ENCODE measurements at regions not wholly inside any gene's neighbourhood (a gene's known extent, or its start where the extent isn't known, plus 50 kb on each side); places are given as distances from the start of the nearest gene placed in this dataset.
"Not testable (repeated sequence)": the region's sequence is repeated elsewhere in the genome, so short reads cannot be mapped to it uniquely, and the experiment has no call there.

DNA sequence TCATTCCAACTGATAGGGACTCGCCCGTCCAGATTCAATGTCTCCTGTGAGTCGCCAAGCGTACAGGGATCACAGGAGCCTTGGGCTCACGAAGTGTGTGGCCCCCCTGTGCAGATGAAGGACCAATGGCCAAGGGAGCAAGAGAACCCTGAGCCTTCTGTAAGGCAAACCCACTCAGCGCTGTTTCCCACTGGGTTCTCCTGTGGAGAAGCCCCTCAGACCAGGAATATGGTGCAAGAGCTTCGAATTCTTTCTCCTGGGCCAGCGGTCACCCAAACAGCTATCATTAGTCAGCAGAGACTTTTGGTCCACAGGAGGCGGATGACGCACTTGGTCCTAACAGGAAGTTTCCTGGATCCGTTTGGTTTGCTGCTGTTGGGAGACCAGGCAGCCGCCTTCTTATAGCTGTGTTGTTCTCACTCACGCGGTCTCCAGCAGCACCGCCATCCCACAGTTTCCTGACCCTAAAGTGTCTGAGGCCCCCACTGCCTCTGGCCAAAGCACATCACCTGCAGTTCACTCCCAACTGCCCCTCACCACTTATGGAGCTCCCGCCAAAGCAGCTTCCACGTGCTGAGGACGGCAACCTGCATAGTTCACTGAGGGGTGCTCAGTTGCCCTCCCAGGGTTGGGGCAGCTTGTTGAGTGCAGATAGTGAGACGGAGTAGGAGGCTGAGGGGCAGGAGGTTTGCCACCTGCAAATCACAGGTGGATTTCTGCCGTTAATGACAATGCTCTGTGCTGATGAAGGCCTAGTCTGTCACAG lies 268.6 kb downstream of the ERMARD start:
- no peak for DNase-seq (ENCODE audit: low read depth, low spot score)

DNA sequence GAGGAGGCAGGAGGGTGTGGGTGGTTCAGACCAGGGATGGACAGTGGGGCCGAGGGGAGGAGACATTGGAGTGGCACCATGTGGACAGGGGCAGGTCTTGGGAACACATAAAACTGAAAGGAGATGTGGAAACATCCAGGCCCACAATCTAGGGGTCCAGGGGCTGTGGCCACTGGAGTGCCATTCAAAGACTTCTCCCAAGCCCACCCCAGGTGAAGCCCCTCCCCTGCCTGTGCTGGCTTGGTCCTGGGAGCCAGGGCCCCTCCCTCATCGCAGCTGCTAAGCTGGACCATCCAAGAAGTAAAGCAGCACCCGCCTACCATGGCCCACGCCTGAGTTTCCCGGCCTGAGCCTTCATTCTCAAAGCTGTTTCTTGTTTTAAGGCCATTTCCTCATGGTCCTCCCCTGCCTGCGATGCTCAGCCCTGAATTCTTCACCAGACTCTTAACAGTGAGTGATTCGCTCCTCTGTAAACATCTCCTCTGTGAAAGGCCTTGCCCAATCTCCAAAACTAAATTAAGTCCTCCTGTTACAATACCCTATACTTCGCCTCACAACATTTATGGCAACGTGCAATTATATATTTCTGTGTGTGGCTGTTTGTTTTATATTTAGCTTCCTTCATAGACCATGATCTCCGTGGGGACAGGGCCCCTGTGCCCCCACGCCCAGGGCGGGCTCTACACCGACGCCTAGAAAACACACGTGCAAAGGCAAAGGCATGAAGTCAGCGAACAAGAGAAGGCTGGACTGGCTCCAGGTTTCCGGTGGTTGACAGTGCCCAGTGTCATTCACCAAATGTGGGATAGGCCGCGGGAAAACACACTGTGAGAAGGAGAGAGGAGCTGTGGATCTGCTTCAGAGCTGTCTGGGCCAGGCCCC lies 267.8 kb downstream of the ERMARD start:
- no peak for DNase-seq (ENCODE audit: low read depth, low spot score)

DNA sequence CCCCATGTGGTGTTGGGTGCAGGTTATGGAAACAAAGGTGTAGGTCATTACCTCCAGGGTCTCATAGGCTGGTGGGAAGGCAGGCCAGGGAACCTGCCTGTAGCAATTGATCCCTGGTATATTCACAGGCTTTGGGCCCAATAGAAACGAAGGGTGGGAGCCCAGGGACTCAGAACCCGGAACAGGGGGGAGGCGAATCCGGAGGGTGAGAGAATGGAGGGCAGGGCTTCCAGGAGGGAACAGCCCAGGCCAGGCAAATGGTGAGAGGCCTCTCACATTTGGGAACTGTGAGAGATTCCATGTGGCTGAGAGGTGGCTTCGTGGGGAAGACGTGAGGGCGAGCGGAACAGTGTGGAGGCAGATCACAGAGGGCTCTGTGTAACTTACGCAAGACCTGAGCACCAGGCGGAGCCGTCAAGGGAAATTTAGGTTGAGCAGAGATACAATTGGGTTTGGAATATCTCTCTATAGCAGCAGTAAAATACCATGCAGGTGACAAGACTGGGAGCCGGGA lies 267.1 kb downstream of the ERMARD start:
- no peak for DNase-seq (ENCODE audit: low read depth, low spot score)

DNA sequence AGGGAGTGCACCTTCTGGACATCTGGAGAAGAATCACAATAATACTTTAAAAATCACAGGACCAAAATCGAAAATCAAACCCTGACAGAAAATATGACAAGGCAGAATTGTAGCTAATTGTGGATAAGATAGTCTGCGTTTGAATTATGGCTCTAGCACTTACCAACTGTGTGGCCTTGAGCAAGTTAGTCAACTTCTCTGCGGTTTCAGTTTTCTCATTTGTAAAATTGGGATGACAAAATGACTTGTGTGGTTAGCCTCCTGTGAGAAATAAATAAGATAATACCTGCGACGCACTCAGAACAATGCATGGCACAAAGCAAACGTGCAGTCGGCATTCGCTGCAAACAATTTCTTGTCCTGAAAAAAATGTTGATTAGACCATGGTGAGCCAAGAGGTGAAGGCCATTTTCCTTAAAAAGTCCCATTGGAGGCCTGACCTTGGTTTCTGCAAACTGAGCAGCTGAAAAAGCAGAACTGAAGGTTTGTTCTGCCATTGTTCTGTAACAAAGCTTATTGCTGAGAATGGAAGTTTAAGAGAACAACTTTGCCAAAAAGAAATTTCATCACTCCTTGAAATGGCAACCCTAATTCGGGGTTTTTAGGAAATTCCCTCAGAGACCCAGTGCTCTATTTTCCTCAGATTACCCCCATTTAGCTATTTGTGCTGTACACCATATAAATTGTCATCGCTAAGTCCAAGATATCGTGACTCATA lies 266.3 kb downstream of the ERMARD start:
- no peak for DNase-seq (ENCODE audit: low read depth, low spot score)

DNA sequence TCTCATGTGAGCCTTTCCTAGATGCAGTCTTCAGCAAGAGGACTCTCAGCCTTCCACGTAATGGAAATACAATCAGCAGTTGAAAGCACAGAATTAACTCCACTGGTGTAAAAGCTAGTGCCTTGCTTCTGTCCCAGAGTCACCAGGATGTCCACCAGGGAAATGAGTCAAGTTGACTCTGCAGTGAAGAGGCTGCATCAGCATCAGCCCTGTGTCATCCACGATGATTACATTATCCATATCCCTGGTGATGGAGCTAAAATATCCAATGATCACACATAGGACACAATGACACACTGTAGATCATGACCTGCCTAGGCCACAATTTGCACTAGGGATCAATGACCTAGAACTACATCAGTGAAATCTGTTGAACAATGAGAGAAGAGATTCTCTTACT lies 262.4 kb downstream of the ERMARD start:
- DNase-seq (ENCODE audit: low read depth, low spot score), result no peak

DNA sequence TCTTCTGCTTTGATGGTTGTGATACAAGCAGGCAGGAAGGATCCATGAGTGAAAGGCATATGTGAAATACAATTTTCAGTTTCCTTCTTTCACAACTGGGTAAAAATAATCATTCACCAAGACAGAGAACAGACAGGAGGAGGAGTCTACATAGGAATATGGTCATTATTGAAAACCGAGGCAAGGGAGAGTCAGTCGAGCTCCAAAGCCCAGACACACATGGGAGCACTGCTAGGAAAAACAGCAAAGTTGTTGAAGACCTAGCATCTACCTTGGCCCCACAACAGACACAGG lies 260.6 kb downstream of the ERMARD start:
- no peak for DNase-seq (ENCODE audit: low read depth, low spot score)

DNA sequence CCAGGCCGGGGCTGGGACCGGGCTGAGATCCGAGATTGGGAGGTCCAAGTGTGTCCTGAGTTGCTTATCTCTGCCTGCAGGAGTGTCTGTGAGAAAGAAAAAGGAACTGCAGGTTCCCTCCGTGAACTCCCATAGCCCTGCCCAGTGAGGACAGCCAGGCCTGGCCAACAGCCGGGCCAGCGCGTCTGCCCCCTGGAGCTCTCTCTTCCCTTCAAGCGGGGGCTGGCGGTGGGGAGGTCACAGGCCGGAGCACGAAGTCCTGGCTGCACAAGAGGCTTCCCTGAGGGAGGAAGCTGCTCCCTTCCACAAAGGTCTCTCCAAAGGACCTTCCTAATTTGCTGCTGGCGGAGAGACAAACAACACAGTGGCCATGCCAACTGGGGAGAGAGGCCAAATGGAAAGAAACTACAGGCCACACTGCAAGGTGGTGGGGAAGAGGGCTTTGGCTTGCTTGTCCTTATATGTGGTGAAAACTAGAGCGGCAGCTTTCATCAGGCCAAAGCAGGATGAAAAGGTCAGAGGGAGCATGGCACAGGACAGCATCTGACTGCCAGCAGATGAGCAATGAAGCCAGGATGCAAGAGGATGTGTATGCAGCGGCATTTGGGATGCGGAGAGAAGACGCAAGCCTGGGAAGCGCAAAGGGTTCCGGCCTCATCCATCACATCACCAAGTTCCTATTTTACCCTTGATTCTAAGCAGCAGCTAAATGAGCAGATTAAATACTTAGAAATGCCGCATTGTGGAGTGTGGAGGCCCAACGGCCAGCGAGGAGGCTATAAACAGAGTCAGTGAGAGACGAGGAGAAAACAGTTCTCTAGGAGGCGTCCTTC lies 260.0 kb downstream of the ERMARD start:
- no peak for DNase-seq (ENCODE audit: low read depth, low spot score)

DNA sequence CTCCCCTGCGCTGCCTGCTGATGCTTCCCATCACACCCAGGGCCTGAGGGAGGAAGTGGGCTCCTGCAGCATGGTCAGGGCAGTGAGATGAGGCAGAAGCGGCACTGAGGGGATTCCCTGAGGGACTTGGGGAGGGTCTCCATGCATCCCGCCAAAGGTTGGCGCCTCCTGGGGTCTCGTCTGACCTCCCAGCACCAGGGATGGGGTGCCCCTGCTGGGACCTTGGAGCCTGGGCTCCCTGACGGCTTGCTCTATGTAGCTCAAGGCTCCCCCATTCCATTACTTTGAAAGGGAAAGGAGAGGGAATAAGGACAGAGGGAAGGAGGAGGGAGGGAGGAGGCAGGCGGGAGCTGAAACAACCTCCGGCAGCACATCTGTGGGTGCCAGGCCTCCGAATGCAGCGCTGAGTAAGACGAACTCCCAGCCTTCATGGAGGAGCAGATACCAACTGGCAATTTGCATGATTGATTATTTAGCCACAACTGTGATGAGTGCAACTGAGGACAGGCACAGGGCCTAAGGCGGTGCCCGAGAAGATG lies 259.3 kb downstream of the ERMARD start:
- DNase-seq (ENCODE audit: low read depth, low spot score), result no peak

DNA sequence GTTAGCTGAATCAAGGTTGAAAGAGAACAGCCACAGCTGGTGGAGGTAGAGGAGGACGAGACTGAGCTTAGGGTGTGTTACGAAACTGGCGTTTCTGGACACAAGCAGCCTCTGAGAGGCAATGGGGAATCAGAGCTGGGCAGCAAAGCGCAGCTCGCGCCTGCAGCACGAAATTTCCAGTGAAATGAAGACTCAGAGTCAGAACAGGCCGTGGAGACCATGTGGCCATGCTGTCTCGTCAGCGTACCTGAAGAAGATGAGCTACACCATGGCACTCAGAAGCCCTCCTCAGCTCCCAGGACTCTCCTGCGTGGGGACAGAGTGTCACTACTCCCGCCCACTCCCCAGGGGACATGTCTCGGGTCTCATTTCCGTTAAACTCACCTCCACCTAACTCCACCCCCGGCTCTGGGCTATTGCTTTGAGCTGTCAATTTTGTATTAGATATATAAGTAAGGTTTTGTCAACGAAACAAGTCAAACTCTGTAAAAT lies 256.9 kb downstream of the ERMARD start:
- no peak for DNase-seq (ENCODE audit: low read depth, low spot score)

DNA sequence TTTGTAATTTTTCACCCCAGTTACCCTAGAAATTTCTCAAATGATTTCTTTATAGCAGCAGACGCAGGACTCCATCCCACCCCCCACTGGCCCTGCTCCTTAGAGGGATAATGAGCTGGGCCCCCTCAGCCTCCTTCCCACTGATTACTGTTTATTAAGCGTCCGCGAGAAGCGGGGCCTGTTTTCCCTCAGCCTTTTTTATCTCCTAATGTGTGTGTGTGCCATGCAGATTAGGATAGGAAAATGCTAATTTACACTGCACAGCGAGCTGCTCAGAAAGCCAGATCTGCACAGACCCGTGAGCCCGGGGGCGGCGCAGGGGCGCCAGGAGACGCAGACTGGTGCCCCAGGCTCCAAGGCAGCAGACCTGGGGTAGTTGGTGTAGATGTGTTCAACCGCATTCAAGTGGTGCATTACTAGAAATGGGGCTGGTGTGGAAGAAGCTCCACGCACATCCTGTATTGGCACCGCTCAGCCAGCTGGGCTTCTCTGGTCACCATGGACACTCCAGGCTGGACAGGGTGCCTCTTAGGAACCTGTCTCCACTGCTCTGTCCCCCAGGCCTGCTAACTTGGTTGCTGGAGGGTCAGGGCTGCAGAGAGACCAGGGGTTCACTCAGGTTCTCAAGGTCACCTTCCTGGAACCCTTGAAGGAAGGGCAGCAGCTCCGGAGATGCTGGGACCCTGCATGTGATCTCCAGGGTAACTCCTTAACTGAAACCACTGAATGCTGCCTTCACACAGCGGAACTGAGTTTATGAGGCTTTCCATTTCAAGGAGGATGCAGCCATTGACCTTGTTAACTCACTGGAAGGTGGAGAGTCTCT lies 256.3 kb downstream of the ERMARD start:
- DNase-seq (ENCODE audit: low read depth, low spot score), result no peak

DNA sequence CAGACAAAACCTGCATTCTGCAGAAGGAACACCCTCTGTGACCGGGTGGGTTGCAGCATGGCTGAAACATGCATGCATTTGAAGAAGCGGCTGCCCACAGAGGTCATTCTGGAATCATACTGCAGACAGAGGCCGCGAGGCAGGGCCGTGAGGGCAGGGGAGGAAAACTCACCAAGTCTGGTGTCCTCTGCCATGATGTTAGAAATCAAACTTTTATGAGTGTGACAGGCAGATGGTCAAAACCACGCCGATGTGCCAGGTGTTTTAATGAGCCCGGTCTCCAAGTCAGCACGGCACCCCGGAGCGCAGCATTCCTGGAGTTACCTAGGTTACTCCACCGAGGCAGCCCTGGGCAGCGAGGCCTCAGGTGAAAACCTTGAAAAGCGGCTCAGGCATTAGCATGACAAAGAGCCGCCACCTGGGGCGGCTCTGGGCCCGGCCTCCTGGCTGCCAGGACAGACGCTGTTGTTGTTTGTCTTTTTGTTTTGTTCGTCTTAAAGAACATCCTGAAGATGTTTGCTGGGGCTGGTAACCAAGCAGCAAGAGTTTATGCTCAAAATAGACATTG lies 255.6 kb downstream of the ERMARD start:
- no peak for DNase-seq (ENCODE audit: low read depth, low spot score)

DNA sequence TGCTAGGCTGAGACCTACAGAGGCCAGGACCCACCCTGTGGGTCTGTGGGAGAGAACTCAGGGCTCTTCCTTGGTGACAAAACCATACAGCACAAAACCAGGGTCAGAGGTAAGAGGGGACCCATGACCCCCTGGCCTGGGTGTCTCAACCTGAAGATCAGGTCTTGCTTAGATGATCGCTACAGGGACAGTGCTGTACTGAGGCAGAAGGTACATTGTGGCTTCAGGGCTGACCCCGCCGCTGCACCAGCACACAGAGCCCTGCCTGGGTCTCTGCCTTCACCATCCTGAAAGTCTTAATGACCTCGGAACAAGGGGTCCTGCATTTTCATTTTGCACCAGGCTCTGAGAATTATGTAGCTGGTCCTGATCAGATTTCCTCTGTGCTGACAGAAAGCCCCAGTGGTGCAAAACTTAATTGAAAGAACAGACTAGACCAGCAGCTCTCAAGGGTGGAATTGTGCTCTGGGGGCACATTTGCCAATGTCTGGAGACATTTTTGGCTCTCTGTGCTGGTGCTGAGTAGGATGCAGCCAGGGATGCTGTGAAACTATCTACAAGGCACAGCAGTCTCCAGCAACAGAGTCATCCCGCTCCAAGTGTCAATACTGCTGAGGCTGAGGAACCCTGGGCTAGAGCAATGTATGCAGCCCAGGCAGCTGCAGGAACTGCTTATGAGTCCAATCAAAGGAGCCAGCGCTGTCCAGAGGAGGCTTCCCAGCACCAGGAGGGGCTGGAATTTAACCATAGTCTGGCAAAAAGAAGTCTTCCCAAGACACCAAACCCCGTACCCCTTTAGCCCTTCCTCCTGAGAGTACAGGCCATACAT lies 254.9 kb downstream of the ERMARD start:
- no peak for DNase-seq (ENCODE audit: low read depth, low spot score)

DNA sequence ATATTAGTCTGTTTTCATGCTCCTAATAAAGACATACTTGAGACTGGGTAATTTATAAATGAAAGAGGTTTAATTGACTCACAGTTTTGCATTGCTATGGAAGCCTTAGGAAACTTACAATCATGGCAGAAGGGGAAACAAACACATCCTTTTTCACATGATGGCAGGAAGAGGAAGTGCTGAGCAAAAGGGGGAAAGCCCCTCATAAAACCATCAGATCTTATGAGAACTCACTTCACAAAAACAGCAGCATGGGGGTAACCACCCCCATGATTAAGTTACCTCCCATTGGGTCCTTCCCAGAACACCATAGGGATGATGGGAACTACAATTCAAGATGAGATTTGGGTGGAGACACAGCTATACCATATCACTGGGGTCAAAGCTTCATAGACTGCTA lies 254.2 kb downstream of the ERMARD start:
- no peak for DNase-seq (ENCODE audit: low read depth, low spot score)

DNA sequence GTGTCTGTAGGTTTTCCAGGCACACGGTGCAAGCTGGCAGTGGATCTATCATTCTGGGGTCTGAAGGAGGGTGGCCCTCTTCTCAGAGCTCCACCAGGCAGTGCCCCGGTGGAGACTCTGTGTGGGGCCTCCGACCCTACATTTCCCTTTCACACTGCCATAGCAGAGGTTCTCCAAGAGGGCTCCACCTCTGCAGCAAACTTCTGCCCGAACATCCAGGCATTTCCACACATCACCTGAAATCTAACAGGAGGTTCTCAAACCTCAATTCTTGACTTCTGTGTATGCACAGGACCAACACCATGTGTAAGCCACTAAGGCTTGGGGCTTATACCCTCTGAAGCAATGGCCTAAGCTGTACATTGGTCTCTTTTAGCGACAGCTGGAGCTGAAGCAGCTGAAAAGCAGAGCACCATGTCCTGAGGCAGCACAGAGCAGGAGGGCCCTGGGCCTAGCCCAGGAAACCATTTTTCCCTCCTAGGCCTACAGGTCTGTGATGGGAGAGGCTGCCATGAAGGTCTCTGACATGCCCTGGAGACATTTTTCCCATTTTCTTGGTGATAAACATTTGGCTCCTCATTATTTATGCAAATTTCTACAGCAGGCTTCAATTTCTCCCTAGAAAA lies 253.3 kb downstream of the ERMARD start:
- no peak for DNase-seq (ENCODE audit: low read depth, low spot score)

DNA sequence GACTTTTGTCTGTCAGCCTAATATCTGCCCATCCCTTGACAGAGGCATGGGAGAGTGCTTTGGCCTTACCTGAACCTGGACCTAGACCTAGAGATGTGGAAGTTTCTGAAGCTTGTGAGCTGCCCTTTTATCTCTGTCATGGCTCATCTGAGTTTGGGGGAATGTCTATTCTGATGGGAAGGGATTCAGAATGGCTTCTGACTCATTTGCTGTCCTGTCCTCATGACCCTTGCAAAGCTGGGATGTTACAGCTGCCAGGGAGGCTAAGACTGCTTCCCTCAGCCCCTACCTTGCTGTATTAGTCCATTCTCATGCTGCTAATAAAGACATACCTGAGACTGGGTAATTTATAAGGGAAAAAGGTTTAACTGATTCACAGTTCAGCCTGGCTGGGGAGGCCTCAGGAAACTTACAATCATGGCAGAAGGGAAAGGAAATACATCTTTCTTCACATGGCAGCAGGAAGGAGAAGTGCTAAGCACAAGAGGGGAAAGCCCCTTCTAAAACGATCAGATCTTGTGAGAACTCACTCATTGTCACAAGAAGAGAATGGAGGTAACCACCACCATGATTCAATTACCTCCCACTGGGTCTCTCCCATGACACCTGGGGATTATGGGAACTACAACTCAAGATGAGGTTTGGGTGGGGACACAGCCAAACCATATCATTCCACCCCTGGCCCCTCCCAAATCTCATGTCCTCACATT lies 252.2 kb downstream of the ERMARD start:
- DNase-seq (ENCODE audit: low read depth, low spot score), result no peak

DNA sequence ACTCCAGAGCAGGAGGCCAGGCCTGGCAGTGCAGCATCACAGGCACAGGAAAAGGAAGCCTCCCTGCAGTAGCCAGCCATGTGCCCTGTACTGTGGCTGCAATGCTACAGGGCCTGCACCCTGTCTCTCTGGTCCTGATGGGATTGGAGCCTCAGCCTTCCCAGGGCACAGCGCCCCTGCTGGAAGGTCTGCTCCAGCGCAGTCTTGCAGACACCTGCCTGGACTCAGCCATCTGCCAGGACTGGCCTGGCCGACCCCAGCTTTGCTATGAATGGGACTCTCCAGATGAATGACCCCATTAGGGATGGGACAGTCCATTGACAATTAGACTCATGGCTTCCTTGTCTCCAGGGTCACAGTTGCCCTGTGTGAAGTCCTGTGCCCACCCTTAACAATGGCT lies 251.6 kb downstream of the ERMARD start:
- DNase-seq (ENCODE audit: low read depth, low spot score), result no peak

DNA sequence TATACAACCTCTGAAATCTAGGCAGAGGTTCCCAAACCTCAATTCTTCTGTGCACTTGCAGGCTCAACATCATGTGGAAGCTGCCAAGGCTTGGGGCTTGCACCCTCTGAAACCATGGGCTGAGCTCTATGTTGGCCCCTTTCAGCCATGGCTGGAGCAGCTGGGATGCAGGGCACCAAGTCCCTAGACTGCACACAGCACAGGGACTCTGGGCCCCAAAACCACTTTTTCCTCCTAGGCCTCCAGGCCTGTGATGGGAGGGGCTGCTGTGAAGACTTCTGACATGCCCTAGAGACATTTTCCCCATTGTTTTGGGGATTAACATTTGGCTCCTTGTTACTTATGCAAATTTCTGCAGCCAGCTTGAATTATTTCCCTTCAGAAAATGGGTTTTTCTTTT lies 250.4 kb downstream of the ERMARD start:
- DNase-seq (ENCODE audit: low read depth, low spot score), result not testable (repeated sequence)
